ENCODE measurements at regions not wholly inside any gene's neighbourhood (a gene's known extent, or its start where the extent isn't known, plus 50 kb on each side); places are given as distances from the start of the nearest gene placed in this dataset.

GRCh38 chr13:111449041-111449440 lies 128.6 kb downstream of the TEX29 start:
- Histone ChIP-seq H3K27me3 (ENCODE audit: control insufficient read depth, insufficient read depth, low read length) (no peaks in the 10 kb centered on the region), H3K27ac (ENCODE audit: insufficient read depth, low read length) (no peak overlapping the region), H3K4me2 (ENCODE audit: extremely low read depth, insufficient read depth, low read length) (no peak overlapping the region)

GRCh38 chr13:111451402-111451801 lies 131.0 kb downstream of the TEX29 start:
- Histone ChIP-seq H2AFZ (ENCODE audit: low read length) (no peak overlapping the region), H3K4me1 (ENCODE audit: control insufficient read depth, extremely low read depth, insufficient read depth, low read length) (no peaks in the 10 kb centered on the region), H3K9me3 (ENCODE audit: control insufficient read depth, insufficient read depth, low read depth, low read length) (no peaks in the 10 kb centered on the region), H4K20me1 (ENCODE audit: control insufficient read depth, extremely low read depth, insufficient read depth, low read length) (no peaks in the 10 kb centered on the region), H3K4me2 (ENCODE audit: extremely low read depth, insufficient read depth, low read length) (no peak overlapping the region), H3K79me2 (ENCODE audit: control insufficient read depth, insufficient read depth, low read length) (no peaks in the 10 kb centered on the region), H3K9ac (ENCODE audit: insufficient read depth, low read length) (no peak overlapping the region), H3K4me3 (replicated peaks in 1 of 4; ENCODE audit: control extremely low read depth in 1 of 4, insufficient read depth in 1 of 4, low read depth in 3 of 4, low read length in 4 of 4) (no peak overlapping the region), H3K27me3 (ENCODE audit: control insufficient read depth, insufficient read depth, low read length) (no peaks in the 10 kb centered on the region), H3K36me3 (ENCODE audit: control insufficient read depth, insufficient read depth, low read length) (no peaks in the 10 kb centered on the region), H3K27ac (ENCODE audit: insufficient read depth, low read length) (no peak overlapping the region)
- no peak for TF ChIP-seq CTCF (conservative IDR thresholded peaks at IDR 0.05 in 1 of 2, IDR thresholded peaks at IDR 0.05 in 1 of 2; ENCODE audit: low read depth in 1 of 2, low read length in 2 of 2)
- TF ChIP-seq EZH2 (IDR thresholded peaks at IDR 0.05; ENCODE audit: low read length, missing control alignments), result no peak
- DNase-seq (ENCODE audit: low read depth in 2 of 2), result no peak

More at GRCh38 chr13:111449041-111449440, 128.6 kb downstream of the TEX29 start:
- DNase-seq (ENCODE audit: low read depth in 2 of 2), result no peak
- Histone ChIP-seq H4K20me1 (ENCODE audit: control insufficient read depth, extremely low read depth, insufficient read depth, low read length) (no peaks in the 10 kb centered on the region), H3K4me1 (ENCODE audit: control insufficient read depth, extremely low read depth, insufficient read depth, low read length) (no peaks in the 10 kb centered on the region), H3K4me3 (replicated peaks in 1 of 4; ENCODE audit: control extremely low read depth in 1 of 4, insufficient read depth in 1 of 4, low read depth in 3 of 4, low read length in 4 of 4) (no peak overlapping the region), H3K9ac (ENCODE audit: insufficient read depth, low read length) (no peak overlapping the region), H3K9me3 (ENCODE audit: control insufficient read depth, insufficient read depth, low read depth, low read length) (no peaks in the 10 kb centered on the region), H3K36me3 (ENCODE audit: control insufficient read depth, insufficient read depth, low read length) (no peaks in the 10 kb centered on the region), H3K79me2 (ENCODE audit: control insufficient read depth, insufficient read depth, low read length) (no peaks in the 10 kb centered on the region), H2AFZ (ENCODE audit: low read length) (no peak overlapping the region)
- TF ChIP-seq EZH2 (IDR thresholded peaks at IDR 0.05; ENCODE audit: low read length, missing control alignments) (no peak), CTCF (conservative IDR thresholded peaks at IDR 0.05 in 1 of 2, IDR thresholded peaks at IDR 0.05 in 1 of 2; ENCODE audit: low read depth in 1 of 2, low read length in 2 of 2) (no peak)

- Histone ChIP-seq H3K36me3 (ENCODE audit: control insufficient read depth, insufficient read depth, low read length) (no peaks in the 10 kb centered on the region), H3K4me3 (replicated peaks in 1 of 4; ENCODE audit: control extremely low read depth in 1 of 4, insufficient read depth in 1 of 4, low read depth in 3 of 4, low read length in 4 of 4) (no peak overlapping the region), H3K4me1 (ENCODE audit: control insufficient read depth, extremely low read depth, insufficient read depth, low read length) (no peaks in the 10 kb centered on the region), H3K9me3 (ENCODE audit: control insufficient read depth, insufficient read depth, low read depth, low read length) (no peaks in the 10 kb centered on the region), H4K20me1 (ENCODE audit: control insufficient read depth, extremely low read depth, insufficient read depth, low read length) (no peaks in the 10 kb centered on the region), H2AFZ (ENCODE audit: low read length) (no peak overlapping the region), H3K27ac (ENCODE audit: insufficient read depth, low read length) (no peak overlapping the region), H3K4me2 (ENCODE audit: extremely low read depth, insufficient read depth, low read length) (no peak overlapping the region), H3K27me3 (ENCODE audit: control insufficient read depth, insufficient read depth, low read length) (no peaks in the 10 kb centered on the region), H3K9ac (ENCODE audit: insufficient read depth, low read length) (no peak overlapping the region), H3K79me2 (ENCODE audit: control insufficient read depth, insufficient read depth, low read length) (no peaks in the 10 kb centered on the region)
- DNase-seq (ENCODE audit: low read depth in 2 of 2), result no peak
- TF ChIP-seq CTCF (conservative IDR thresholded peaks at IDR 0.05 in 1 of 2, IDR thresholded peaks at IDR 0.05 in 1 of 2; ENCODE audit: low read depth in 1 of 2, low read length in 2 of 2), result no peak
- TF ChIP-seq EZH2 (IDR thresholded peaks at IDR 0.05; ENCODE audit: low read length, missing control alignments), result no peak
Observed at GRCh38 chr13:111456452-111457230, 136.2 kb downstream of the TEX29 start.
